Neural cell (in vitro differentiated cells): ENCODE measurements at regions not wholly inside any gene's neighbourhood (a gene's known extent, or its start where the extent isn't known, plus 50 kb on each side); places are given as distances from the start of the nearest gene placed in this dataset.

Experiments used
- H2AFZ ChIP-seq: fragments of 200-600, 300-800 bp; sonication (generic), shearing (Covaris generic); 2 replicates; pipeline ENCODE4 v1.6.0; 2014; ENCODE audit warnings: low read depth, mild to moderate bottlenecking, antibody characterized with exemption, low read length, moderate library complexity
- H3F3A ChIP-seq: fragments of 200-600 bp; shearing (Covaris generic); 2 replicates; pipeline ENCODE4 v1.6.1; 2016; ENCODE audit warnings: mild to moderate bottlenecking, moderate library complexity, mixed read lengths, antibody characterized with exemption, low read length; ENCODE audit not compliant: insufficient read depth, poor library complexity, severe bottlenecking
- H3K27ac ChIP-seq: fragments of 200-600, 300-800 bp; sonication (generic), shearing (Covaris generic); 2 replicates; pipeline ENCODE4 v1.5.1; 2014; ENCODE audit warnings: mild to moderate bottlenecking, low read length, moderate library complexity
- H3K27me3 ChIP-seq: fragments of 300-800, 200-600 bp; sonication (generic), shearing (Covaris generic); 2 replicates; pipeline ENCODE4 v1.6.0; 2014; ENCODE audit warnings: mild to moderate bottlenecking, low read depth, low read length, moderate library complexity; ENCODE audit not compliant: insufficient read depth
- H3K36me3 ChIP-seq: fragments of 300-800, 200-600 bp; sonication (generic), shearing (Covaris generic); 2 replicates; pipeline ENCODE4 v1.5.1; 2014; ENCODE audit warnings: mild to moderate bottlenecking, antibody characterized with exemption, low read length, moderate library complexity; ENCODE audit not compliant: insufficient read depth
- H3K4me2 ChIP-seq: fragments of 300-800, 200-600 bp; sonication (generic), shearing (Covaris generic); 2 replicates; pipeline ENCODE4 v1.6.0; 2014; ENCODE audit warnings: mild to moderate bottlenecking, low read length
- H3K4me3 ChIP-seq: fragments of 300-800, 200-600 bp; sonication (generic), shearing (Covaris generic); 2 replicates; pipeline ENCODE4 v1.5.1; 2014; ENCODE audit warnings: mild to moderate bottlenecking, low read length, moderate library complexity
- H3K79me2 ChIP-seq: fragments of 200-600 bp; shearing (Covaris generic); replicated peaks from 2 replicates; pipeline ENCODE4 v1.6.0; 2014; ENCODE audit warnings: mild to moderate bottlenecking, low read length, moderate library complexity; ENCODE audit not compliant: insufficient read depth
- H3K9ac ChIP-seq: fragments of 300-800, 200-600 bp; sonication (generic), shearing (Covaris generic); 2 replicates; pipeline ENCODE4 v1.6.1; 2016; ENCODE audit warnings: mild to moderate bottlenecking, low read length, mixed read lengths
- H3K9me2 ChIP-seq: fragments of 200-600 bp; shearing (Covaris generic); 2 replicates; pipeline ENCODE4 v1.6.1; 2016; ENCODE audit warnings: mild to moderate bottlenecking, low read length, mixed read lengths; ENCODE audit not compliant: insufficient read depth
- H3K9me3 ChIP-seq: fragments of 200-600, 300-800 bp; sonication (generic), shearing (Covaris generic); 2 replicates; pipeline ENCODE4 v1.6.1; 2016; ENCODE audit warnings: mild to moderate bottlenecking, mixed run types, low read length, moderate library complexity, mixed read lengths
- H4K20me1 ChIP-seq: fragments of 200-600 bp; shearing (Covaris generic); 2 replicates; pipeline ENCODE4 v1.6.1; 2016; ENCODE audit warnings: mild to moderate bottlenecking, mixed run types; ENCODE audit not compliant: insufficient read depth
- CTCF ChIP-seq: fragments of 450-650 bp; IDR thresholded peaks from 2 replicates; pipeline ENCODE4 v1.5.1; 2014; ENCODE audit warnings: antibody characterized with exemption, mild to moderate bottlenecking, moderate library complexity; ENCODE audit not compliant: poor library complexity, severe bottlenecking
- EP300 ChIP-seq: fragments of 450-650 bp; conservative IDR thresholded peaks from 2 replicates; pipeline ENCODE4 v1.6.1; 2014; ENCODE audit warnings: antibody characterized with exemption, mild to moderate bottlenecking, moderate library complexity; ENCODE audit not compliant: poor library complexity, severe bottlenecking
- EZH2 ChIP-seq: fragments of 200-600, 300-800 bp; shearing (Covaris generic), sonication (generic); IDR thresholded peaks from 2 replicates; pipeline ENCODE4 v1.6.1; 2014; ENCODE audit warnings: antibody characterized with exemption, low read length, borderline replicate concordance, mild to moderate bottlenecking; ENCODE audit not compliant: insufficient read depth, poor library complexity, severe bottlenecking
- MXI1 ChIP-seq: fragments of 450-650 bp; conservative IDR thresholded peaks from 2 replicates; pipeline ENCODE4 v1.6.1; 2014; ENCODE audit warnings: antibody characterized with exemption, mild to moderate bottlenecking; ENCODE audit not compliant: poor library complexity, severe bottlenecking
- POLR2AphosphoS5 ChIP-seq: IDR thresholded peaks from 2 replicates; pipeline ENCODE4 v1.6.1; 2012
- RAD21 ChIP-seq: fragments of 450-650 bp; conservative IDR thresholded peaks from 2 replicates; pipeline ENCODE4 v1.6.1; 2014; ENCODE audit warnings: antibody characterized with exemption, mild to moderate bottlenecking, moderate library complexity
- REST ChIP-seq: IDR thresholded peaks from 2 replicates; pipeline ENCODE4 v1.6.1; 2012; ENCODE audit warnings: borderline replicate concordance
- SMC3 ChIP-seq: fragments of 450-650 bp; conservative IDR thresholded peaks from 2 replicates; pipeline ENCODE4 v1.6.1; 2014; ENCODE audit warnings: antibody characterized with exemption, mild to moderate bottlenecking, moderate library complexity; ENCODE audit not compliant: poor library complexity
- TAF1 ChIP-seq: IDR thresholded peaks from 2 replicates; pipeline ENCODE4 v1.6.1; 2012; ENCODE audit warnings: low read depth

DNA sequence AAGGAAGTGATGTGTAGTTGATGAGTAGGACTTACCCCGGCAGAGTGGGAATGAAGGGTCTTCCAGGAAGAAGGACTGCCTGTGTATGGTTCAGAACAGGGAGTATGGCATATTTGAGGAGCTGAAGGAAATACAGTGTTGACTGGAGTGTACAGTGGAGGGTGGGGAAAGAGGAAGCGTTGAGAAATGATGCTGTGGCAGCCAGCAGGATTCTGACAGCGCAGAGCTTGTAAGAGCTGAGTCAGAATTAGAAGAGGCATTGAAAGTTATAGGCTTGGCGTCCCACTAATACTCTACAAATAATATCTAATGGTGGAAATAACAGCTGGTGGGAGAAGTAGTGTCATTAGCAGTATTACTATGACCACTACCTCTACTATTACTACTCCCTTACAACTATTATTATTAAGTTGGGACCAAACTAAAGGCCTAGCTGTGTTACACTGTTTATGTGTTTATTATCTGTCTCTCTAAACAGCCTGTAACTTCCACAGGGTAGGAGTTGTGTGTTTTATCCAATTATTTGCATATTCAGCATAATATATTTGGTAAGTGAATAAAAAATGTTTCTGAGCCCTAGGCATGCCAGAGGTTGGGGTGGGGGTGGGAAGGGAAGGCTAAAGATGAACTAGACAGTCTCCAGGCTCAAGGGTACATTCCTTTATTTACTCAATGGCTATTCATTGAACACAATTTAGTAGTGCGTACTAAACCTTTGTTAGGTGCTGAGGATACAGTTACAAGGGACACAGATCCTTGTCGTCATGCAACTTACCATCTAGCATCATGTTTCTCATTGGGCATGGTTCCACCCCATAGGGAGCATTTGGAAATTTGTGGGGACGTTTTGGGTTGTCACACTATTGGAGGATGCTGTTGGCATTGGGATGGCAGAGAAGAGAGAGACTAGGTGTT, 428.8 kb upstream of the ONECUT1 start:
- Histone ChIP-seq H3K9me3 (no peaks in the 10 kb centered on the region), H3K4me2 (no peak overlapping the region), H3K27ac (no peak overlapping the region), H3K36me3 (no peaks in the 10 kb centered on the region), H2AFZ (no peak overlapping the region), H3K9me2 (no peaks in the 10 kb centered on the region), H3K9ac (no peak overlapping the region), H3F3A (no peaks in the 10 kb centered on the region), H3K4me3 (no peak overlapping the region), H4K20me1 (no peaks in the 10 kb centered on the region), H3K27me3 (no peaks in the 10 kb centered on the region), H3K79me2 (no peaks in the 10 kb centered on the region)
- no peak for TF ChIP-seq CTCF
- TF ChIP-seq RAD21: no peak
- no peak for TF ChIP-seq EP300
- no peak for TF ChIP-seq EZH2
- TF ChIP-seq POLR2AphosphoS5: no peak
- TF ChIP-seq SMC3: no peak
- TF ChIP-seq TAF1: no peak
- TF ChIP-seq REST: no peak
- no peak for TF ChIP-seq MXI1

- no peaks in the 10 kb centered on the region for H3K9me3 ChIP-seq
- no peak overlapping the region for H3K4me3 ChIP-seq
- no peaks in the 10 kb centered on the region for H4K20me1 ChIP-seq
- H3K9ac ChIP-seq: no peak overlapping the region
- H3K36me3 ChIP-seq: no peaks in the 10 kb centered on the region
- H3K27me3 ChIP-seq: no peaks in the 10 kb centered on the region
- no peak overlapping the region for H3K4me2 ChIP-seq
- no peaks in the 10 kb centered on the region for H3F3A ChIP-seq
- no peaks in the 10 kb centered on the region for H3K9me2 ChIP-seq
- no peaks in the 10 kb centered on the region for H3K79me2 ChIP-seq
- TF ChIP-seq MXI1: no peak
- TF ChIP-seq EZH2: no peak
- no peak for TF ChIP-seq CTCF
- no peak for TF ChIP-seq RAD21
- no peak for TF ChIP-seq REST
- TF ChIP-seq EP300: no peak
- no peak for TF ChIP-seq SMC3
- TF ChIP-seq TAF1: no peak
- TF ChIP-seq POLR2AphosphoS5: no peak
- H3K27ac ChIP-seq: no peak overlapping the region
- H2AFZ ChIP-seq: no peak overlapping the region
These were observed 425.9 kb upstream of the ONECUT1 start for GRCh38 chr15:53216036-53216435.
